HEK293 (cell line): ENCODE measurements at regions not wholly inside any gene's neighbourhood (a gene's known extent, or its start where the extent isn't known, plus 50 kb on each side); places are given as distances from the start of the nearest gene placed in this dataset.

Source experiments
- PATZ1 ChIP-seq: fragments of 450-650 bp; formaldehyde crosslinking; IDR thresholded peaks from 2 replicates; pipeline ENCODE4 v1.5.1; 2016; ENCODE audit warnings: missing biosample characterization, missing genetic modification characterization
- ZIC2 ChIP-seq: fragments of 450-650 bp; formaldehyde crosslinking; IDR thresholded peaks from 2 replicates; pipeline ENCODE4 v1.5.1; 2016; ENCODE audit warnings: missing biosample characterization, missing genetic modification characterization
- TF ChIP-seq, protein P1 (sequence below): fragments of 450-650 bp; formaldehyde crosslinking; IDR thresholded peaks from 2 replicates; pipeline ENCODE4 v1.5.1; 2016; ENCODE audit warnings: missing biosample characterization, missing genetic modification characterization

DNA sequence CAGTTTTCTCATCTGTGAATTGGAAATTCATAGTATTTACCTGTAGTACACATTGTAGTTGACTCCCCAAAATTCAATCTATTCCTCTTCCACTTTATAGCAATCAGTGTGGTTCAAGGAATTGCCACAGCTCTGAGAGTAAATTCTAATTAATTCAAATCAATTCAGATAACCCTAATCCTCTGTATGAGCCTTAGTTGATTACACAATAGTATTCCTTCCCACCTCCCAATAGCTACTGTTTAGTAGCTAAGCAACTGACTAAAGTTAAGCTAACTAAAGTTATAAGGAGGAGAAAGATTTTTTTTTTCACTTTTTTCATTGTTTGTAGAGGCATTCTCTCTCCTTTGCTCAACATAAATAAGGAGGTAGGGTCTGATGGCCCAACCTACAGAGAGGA, 77.5 kb downstream of the ARRDC3 start:
- no peak for TF ChIP-seq PATZ1 (tag by site-specific recombination)
- TF ChIP-seq ZIC2 (tag by site-specific recombination) = no peak
- TF ChIP-seq, protein P1, sequence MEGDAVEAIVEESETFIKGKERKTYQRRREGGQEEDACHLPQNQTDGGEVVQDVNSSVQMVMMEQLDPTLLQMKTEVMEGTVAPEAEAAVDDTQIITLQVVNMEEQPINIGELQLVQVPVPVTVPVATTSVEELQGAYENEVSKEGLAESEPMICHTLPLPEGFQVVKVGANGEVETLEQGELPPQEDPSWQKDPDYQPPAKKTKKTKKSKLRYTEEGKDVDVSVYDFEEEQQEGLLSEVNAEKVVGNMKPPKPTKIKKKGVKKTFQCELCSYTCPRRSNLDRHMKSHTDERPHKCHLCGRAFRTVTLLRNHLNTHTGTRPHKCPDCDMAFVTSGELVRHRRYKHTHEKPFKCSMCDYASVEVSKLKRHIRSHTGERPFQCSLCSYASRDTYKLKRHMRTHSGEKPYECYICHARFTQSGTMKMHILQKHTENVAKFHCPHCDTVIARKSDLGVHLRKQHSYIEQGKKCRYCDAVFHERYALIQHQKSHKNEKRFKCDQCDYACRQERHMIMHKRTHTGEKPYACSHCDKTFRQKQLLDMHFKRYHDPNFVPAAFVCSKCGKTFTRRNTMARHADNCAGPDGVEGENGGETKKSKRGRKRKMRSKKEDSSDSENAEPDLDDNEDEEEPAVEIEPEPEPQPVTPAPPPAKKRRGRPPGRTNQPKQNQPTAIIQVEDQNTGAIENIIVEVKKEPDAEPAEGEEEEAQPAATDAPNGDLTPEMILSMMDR (tag by site-specific recombination) = no peak
